ENCODE measurements at regions not wholly inside any gene's neighbourhood (a gene's known extent, or its start where the extent isn't known, plus 50 kb on each side); places are given as distances from the start of the nearest gene placed in this dataset.

DNA sequence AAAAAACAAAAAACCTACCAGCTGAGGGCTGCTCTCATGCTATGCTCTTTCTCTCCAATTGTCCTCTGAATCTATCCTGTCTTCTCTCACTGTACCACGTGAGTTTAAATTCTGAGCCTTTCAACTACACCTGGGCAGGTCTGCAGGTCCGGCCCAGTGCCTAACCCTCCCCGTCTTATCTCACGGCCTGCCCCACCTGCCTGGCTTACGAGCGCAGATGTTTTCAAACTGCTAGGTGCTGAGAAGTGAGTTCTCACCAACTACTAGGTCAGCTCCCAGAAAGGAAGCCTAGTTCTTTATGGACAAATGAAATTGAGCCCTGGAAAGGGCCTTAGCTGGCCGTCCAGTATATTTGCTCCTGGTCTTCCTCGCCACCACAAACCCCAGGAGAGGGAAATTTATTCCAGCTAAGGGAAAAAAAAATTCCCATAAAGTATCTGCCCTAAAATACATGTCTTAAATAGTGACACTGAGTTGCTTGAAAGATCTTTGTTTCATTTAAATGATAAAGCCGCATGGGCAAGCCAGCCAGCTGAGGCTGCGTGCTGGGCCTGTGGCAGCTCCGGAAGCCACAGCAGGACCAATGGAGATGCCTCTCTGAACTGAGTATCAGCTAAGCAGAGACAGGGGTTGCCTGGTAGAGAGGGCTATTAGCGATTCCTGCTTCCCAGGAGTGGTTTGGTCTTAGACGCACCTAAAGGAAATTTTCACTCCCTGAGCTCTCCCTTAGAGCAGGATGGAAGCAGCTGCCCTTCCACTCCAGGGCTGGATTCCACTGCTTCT is 92.5 kb upstream of the NCK2 start:
- H2AK5ac ChIP-seq (ENCODE audit: low read depth, low read length), result no peak overlapping the region
- H3K18ac ChIP-seq (ENCODE audit: extremely low read depth, low read length), result no peak overlapping the region
- H2BK20ac ChIP-seq (ENCODE audit: low read length), result no peak overlapping the region; the same call in 1 of the 2 replicates
- 69% methylated on average over 13 of the region's 13 CpGs; no CpG with 5 or more reads in 1 of the 2 experiments for WGBS, 2 experiments (ENCODE audit: extremely low coverage in 1 of 2, insufficient coverage in 1 of 2, insufficient read length in 1 of 2, insufficient replicate concordance in 2 of 2, low coverage in 1 of 2, low lambda C conversion rate in 2 of 2, missing lambda C conversion rate in 1 of 2)
- DNase-seq (ENCODE audit: low read depth in 1 of 2, low spot score in 2 of 2) (peak in 1 of 2 experiments; percentile 47), FAIRE-seq (peak; percentile 50)
- H4K8ac ChIP-seq (ENCODE audit: extremely low read depth, insufficient read depth, low read length), result no peak overlapping the region
- H3K4me1 ChIP-seq (replicated peaks in 1 of 4; ENCODE audit: control insufficient read depth in 3 of 4, insufficient read depth in 4 of 4, low read length in 3 of 4), result peaks cover 2 to 12% (median 9%) of the 10 kb centered on the region in 4 experiments; a peak in 5 of 7 replicates
- no peaks in the 10 kb centered on the region for H3K79me1 ChIP-seq (ENCODE audit: low read depth, low read length)
- H3K27me3 ChIP-seq (replicated peaks in 1 of 4; ENCODE audit: control insufficient read depth in 3 of 4, extremely low read depth in 1 of 4, insufficient read depth in 3 of 4, low read length in 3 of 4), result no peaks in the 10 kb centered on the region
- H2BK5ac ChIP-seq (ENCODE audit: low read depth, low read length), result no peak overlapping the region
- peak overlapping the region; percentile 15 for H4K91ac ChIP-seq (replicated peaks; ENCODE audit: insufficient read length, low read length)
- no peaks in the 10 kb centered on the region for H4K20me1 ChIP-seq (replicated peaks in 1 of 2; ENCODE audit: control insufficient read depth in 1 of 2, insufficient read depth in 2 of 2, low read length in 2 of 2)
- H2AFZ ChIP-seq (ENCODE audit: low read length), result peak overlapping the region; percentile 95
- H2BK12ac ChIP-seq (ENCODE audit: low read depth, low read length), result no peak overlapping the region
- no peak overlapping the region for H3K4me3 ChIP-seq (ENCODE audit: extremely low read depth in 1 of 4, insufficient read depth in 2 of 4, low read depth in 3 of 4, low read length in 4 of 4)
- H3K23me2 ChIP-seq (ENCODE audit: low read depth, low read length), result no peaks in the 10 kb centered on the region
- H3K9ac ChIP-seq (replicated peaks in 1 of 4; ENCODE audit: extremely low read depth in 1 of 4, low read depth in 3 of 4, low read length in 3 of 4), result no peak overlapping the region
- no peak overlapping the region for H3K23ac ChIP-seq (ENCODE audit: insufficient read length)
- 0 out of 4 replicates have a peak overlapping the region, but pooled peaks of 1 of the 2 experiments have one; percentile 8 for H3K4me2 ChIP-seq (ENCODE audit: insufficient read depth in 1 of 2, low read depth in 2 of 2, low read length in 2 of 2)
- H3K56ac ChIP-seq (replicated peaks; ENCODE audit: insufficient read length, low read depth, low read length), result no peak overlapping the region
- H2BK15ac ChIP-seq (ENCODE audit: low read length), result no peak overlapping the region
- H3K27ac ChIP-seq (ENCODE audit: low read depth, low read length), result no peak overlapping the region
- H3K79me2 ChIP-seq (ENCODE audit: control insufficient read depth in 1 of 2, insufficient read depth in 2 of 2, low read length in 2 of 2), result no peaks in the 10 kb centered on the region
- ChIA-PET CTCF (ENCODE audit: partially characterized antibody) (no interaction called here), POLR2A (ENCODE audit: partially characterized antibody) (no interaction called here)
- peaks cover 0 to 3% of the 10 kb centered on the region in 2 experiments; a peak in 1 of 4 replicates for H3K9me3 ChIP-seq (ENCODE audit: insufficient read depth in 2 of 2, low read depth in 1 of 2, low read length in 1 of 2)
- no peak overlapping the region for H3K4ac ChIP-seq (replicated peaks; ENCODE audit: insufficient read length, low read depth, low read length)
- no peak overlapping the region for H4K5ac ChIP-seq (ENCODE audit: insufficient read length, low read depth, low read length)
- H2BK120ac ChIP-seq (replicated peaks; ENCODE audit: low read depth, low read length), result no peak overlapping the region
- TF ChIP-seq SIX5 (IDR thresholded peaks at IDR 0.05; ENCODE audit: low read depth, low read length) (no peak), SIN3A (conservative IDR thresholded peaks at IDR 0.05 in 1 of 2, IDR thresholded peaks at IDR 0.05 in 1 of 2; ENCODE audit: low read depth in 1 of 2, low read length in 2 of 2) (0 out of 4 replicates have a peak, but pooled peaks of 1 of the 2 experiments have one; percentile 26)
- TF ChIP-seq, protein P1, sequence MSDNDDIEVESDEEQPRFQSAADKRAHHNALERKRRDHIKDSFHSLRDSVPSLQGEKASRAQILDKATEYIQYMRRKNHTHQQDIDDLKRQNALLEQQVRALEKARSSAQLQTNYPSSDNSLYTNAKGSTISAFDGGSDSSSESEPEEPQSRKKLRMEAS (IDR thresholded peaks at IDR 0.05), result 0 out of 2 replicates have a peak, but pooled peaks have one; percentile 6
- H3K36me3 ChIP-seq (ENCODE audit: control insufficient read depth in 2 of 4, insufficient read depth in 4 of 4, low read length in 3 of 4), result no peaks in the 10 kb centered on the region
- H3K14ac ChIP-seq (ENCODE audit: insufficient read length), result no peak overlapping the region
